IMR-90 (cell line): ENCODE measurements at regions not wholly inside any gene's neighbourhood (a gene's known extent, or its start where the extent isn't known, plus 50 kb on each side); places are given as distances from the start of the nearest gene placed in this dataset.

Experiments
- ATAC-seq: fragments of 200-7000 bp; cut with Tn5 transposase; 2 replicates; pipeline ENCODE4 v1.9.1; 2020; ENCODE audit warnings: low read depth, mild to moderate bottlenecking, moderate library complexity
- BruUV-seq: library from RNA; stranded (reverse); fragments of 400-500 nt; replicated peaks from 2 replicates; lab custom pipeline; 2021; lab: Mats Ljungman, UMichigan
- CTCF ChIA-PET: fragments of 300-600 bp; formaldehyde crosslinking; extraction: SDS; loops from one replicate; lab custom pipeline; 2021; ENCODE audit warnings: antibody characterized with exemption; lab: Yijun Ruan, JAX
- POLR2A ChIA-PET: fragments of 300-600 bp; sonication (Branson Sonifier 250); formaldehyde crosslinking; loops from one replicate; lab custom pipeline; 2022; ENCODE audit warnings: antibody characterized with exemption; ENCODE audit not compliant: unreplicated experiment; lab: Charles Lee
- DNase-seq: peaks from one replicate; pipeline ENCODE4 v3.0.0; 2013
- H2AFZ ChIP-seq: replicated peaks from 2 replicates; pipeline ENCODE3; 2013; ENCODE audit warnings: low read length, mild to moderate bottlenecking; ENCODE audit not compliant: poor library complexity
- H2AK5ac ChIP-seq: 2 replicates; pipeline ENCODE4 v1.6.1; 2013; ENCODE audit warnings: low read depth, low read length, inconsistent platforms
- H2AK9ac ChIP-seq: replicated peaks from 2 replicates; pipeline ENCODE3; 2013; ENCODE audit warnings: mild to moderate bottlenecking, low read depth, low read length, moderate library complexity; ENCODE audit not compliant: poor library complexity
- H2BK120ac ChIP-seq: 2 replicates; pipeline ENCODE4 v1.6.1; 2013; ENCODE audit warnings: low read depth, low read length, inconsistent platforms
- H2BK15ac ChIP-seq: 3 replicates; pipeline ENCODE4 v1.6.1; 2013; ENCODE audit warnings: low read depth, low read length, inconsistent platforms
- H2BK20ac ChIP-seq: 2 replicates; pipeline ENCODE4 v1.6.1; 2013; ENCODE audit warnings: low read depth, mild to moderate bottlenecking, inconsistent platforms, low read length, moderate library complexity
- H2BK5ac ChIP-seq: 2 replicates; pipeline ENCODE4 v1.6.1; 2013; ENCODE audit warnings: mild to moderate bottlenecking, low read depth, low read length, inconsistent platforms; ENCODE audit not compliant: poor library complexity, severe bottlenecking
- H3K14ac ChIP-seq: replicated peaks from 2 replicates; pipeline ENCODE4 v1.6.1; 2013; ENCODE audit warnings: low read depth, low read length, inconsistent platforms
- H3K18ac ChIP-seq: 2 replicates; pipeline ENCODE4 v1.6.1; 2013; ENCODE audit warnings: low read depth, low read length, control low read depth
- H3K23ac ChIP-seq: 2 replicates; pipeline ENCODE4 v1.6.1; 2013; ENCODE audit warnings: low read depth, low read length, inconsistent platforms
- H3K27ac ChIP-seq: 2 replicates; pipeline ENCODE4 v1.5.1; 2013; ENCODE audit warnings: mild to moderate bottlenecking, control low read depth, low read length; ENCODE audit not compliant: insufficient read depth
- H3K27me3 ChIP-seq: 2 replicates; pipeline ENCODE4 v1.6.1; 2013; ENCODE audit warnings: low read length; ENCODE audit not compliant: control insufficient read depth, insufficient read depth
- H3K36me3 ChIP-seq: 2 replicates; pipeline ENCODE4 v1.6.1; 2013; ENCODE audit warnings: low read length, mixed read lengths; ENCODE audit not compliant: control insufficient read depth, insufficient read depth
- H3K4ac ChIP-seq: 2 replicates; pipeline ENCODE4 v1.6.1; 2013; ENCODE audit warnings: low read depth, low read length, inconsistent platforms
- H3K4me1 ChIP-seq: 2 replicates; pipeline ENCODE4 v1.6.1; 2013; ENCODE audit warnings: low read length, mixed read lengths; ENCODE audit not compliant: control insufficient read depth, insufficient read depth
- H3K4me2 ChIP-seq: 2 replicates; pipeline ENCODE4 v1.6.1; 2013; ENCODE audit warnings: low read depth, mild to moderate bottlenecking, control low read depth, low read length, moderate library complexity
- H3K4me3 ChIP-seq: 2 replicates; pipeline ENCODE4 v1.5.1; 2013; ENCODE audit warnings: low read depth, mild to moderate bottlenecking, control low read depth, low read length, moderate library complexity; ENCODE audit not compliant: insufficient read depth
- H3K56ac ChIP-seq: 2 replicates; pipeline ENCODE4 v1.6.1; 2013; ENCODE audit warnings: low read length, inconsistent platforms; ENCODE audit not compliant: insufficient read depth; ENCODE audit errors: extremely low read depth
- H3K79me1 ChIP-seq, 2 experiments: 2 replicates each; pipeline ENCODE4 v1.6.1; 2013; ENCODE audit warnings: low read length in 2 of 2, inconsistent platforms in 1 of 2, low read depth in 1 of 2
- H3K9ac ChIP-seq: 2 replicates; pipeline ENCODE4 v1.6.1; 2013; ENCODE audit warnings: low read depth, low read length, control low read depth
- H3K9me1 ChIP-seq: 2 replicates; pipeline ENCODE4 v1.6.1; 2013; ENCODE audit warnings: low read length, inconsistent platforms; ENCODE audit not compliant: insufficient read depth
- H3K9me3 ChIP-seq: 2 replicates; pipeline ENCODE4 v1.6.1; 2013; ENCODE audit warnings: low read length; ENCODE audit not compliant: control insufficient read depth, insufficient read depth
- H4K20me1 ChIP-seq: 2 replicates; pipeline ENCODE4 v1.6.1; 2013; ENCODE audit warnings: low read length, inconsistent platforms; ENCODE audit not compliant: insufficient read depth
- H4K5ac ChIP-seq: 2 replicates; pipeline ENCODE4 v1.6.1; 2013; ENCODE audit warnings: mild to moderate bottlenecking, low read depth, low read length, control low read depth
- H4K8ac ChIP-seq, 2 experiments: 2 replicates each; pipeline ENCODE4 v1.6.1; 2013; ENCODE audit warnings: low read depth in 2 of 2, low read length in 2 of 2, control low read depth in 1 of 2, inconsistent platforms in 1 of 2
- H4K91ac ChIP-seq: 2 replicates; pipeline ENCODE4 v1.6.1; 2013; ENCODE audit warnings: low read depth, low read length, inconsistent platforms; ENCODE audit not compliant: insufficient read depth
- BHLHE40 ChIP-seq: fragments of 150-350 bp; IDR thresholded peaks from 2 replicates; pipeline ENCODE4 v1.6.1; 2016; ENCODE audit warnings: mild to moderate bottlenecking, low read depth, low read length
- CEBPB ChIP-seq: IDR thresholded peaks from 2 replicates; pipeline ENCODE4 v1.6.1; 2012; ENCODE audit warnings: low read depth, low read length, improper control_type of control experiment
- CHD1 ChIP-seq: IDR thresholded peaks from 2 replicates; pipeline ENCODE4 v1.6.1; 2012; ENCODE audit warnings: low read depth, low read length, improper control_type of control experiment
- MAFK ChIP-seq: IDR thresholded peaks from 2 replicates; pipeline ENCODE4 v1.6.1; 2012; ENCODE audit warnings: low read depth, low read length, improper control_type of control experiment
- MAZ ChIP-seq: IDR thresholded peaks from 2 replicates; pipeline ENCODE4 v1.6.1; 2012; ENCODE audit warnings: low read depth, mild to moderate bottlenecking, low read length, improper control_type of control experiment, moderate library complexity, borderline replicate concordance
- NFE2L2 ChIP-seq: fragments of 150-350 bp; IDR thresholded peaks from 2 replicates; pipeline ENCODE4 v1.6.1; 2016; ENCODE audit warnings: low read depth, mild to moderate bottlenecking, low read length
- RAD21 ChIP-seq: IDR thresholded peaks from 2 replicates; pipeline ENCODE4 v1.6.1; 2012; ENCODE audit warnings: low read length, improper control_type of control experiment
- RCOR1 ChIP-seq: IDR thresholded peaks from 2 replicates; pipeline ENCODE4 v1.6.1; 2012; ENCODE audit warnings: mild to moderate bottlenecking, low read length, improper control_type of control experiment; ENCODE audit not compliant: insufficient replicate concordance
- SMC3 ChIP-seq: fragments of 150-350 bp; IDR thresholded peaks from 2 replicates; pipeline ENCODE4 v1.6.1; 2016; ENCODE audit warnings: low read depth, mild to moderate bottlenecking, antibody characterized with exemption, low read length, moderate library complexity
- WGBS, 2 experiments: methylation state at CpG; one replicate each; pipeline versions ENCODE4 v1.1.5 to v1.1.7; 2013; ENCODE audit warnings: missing lambda C conversion rate in 2 of 2; ENCODE audit not compliant: insufficient read length in 1 of 2; ENCODE audit errors: extremely low coverage in 2 of 2; 5-methylcytosine and 5-hydroxymethylcytosine counted together
- dilution Hi-C: fragments of 300-500 bp; cut with HindIII; formaldehyde crosslinking; loops from one replicate; pipeline ENCODE4 v1.14.3; 2018; ENCODE audit warnings: low sequenced_read_pairs; ENCODE audit not compliant: unreplicated experiment
- in situ Hi-C: fragments of 300-500 bp; cut with MboI; formaldehyde crosslinking; loops from 3 replicates; pipeline ENCODE4 v1.14.3; 2019; ENCODE audit warnings: low sequenced_read_pairs, inconsistent platforms, mixed read lengths
- intact Hi-C: fragments of 100-400 bp; cut with micrococcal nuclease; formaldehyde crosslinking; loops from 2 replicates; pipeline ENCODE4 v1.10.0; 2022
- TF ChIP-seq, protein P1 (sequence below): conservative IDR thresholded peaks from 2 replicates; pipeline ENCODE4 v1.5.1; 2012; ENCODE audit warnings: mild to moderate bottlenecking, low read depth, low read length, improper control_type of control experiment
- TF ChIP-seq, protein P2 (sequence below): fragments of 150-350 bp; IDR thresholded peaks from 2 replicates; pipeline ENCODE4 v1.6.1; 2016; ENCODE audit warnings: low read depth, mild to moderate bottlenecking, low read length, moderate library complexity, borderline replicate concordance

DNA sequence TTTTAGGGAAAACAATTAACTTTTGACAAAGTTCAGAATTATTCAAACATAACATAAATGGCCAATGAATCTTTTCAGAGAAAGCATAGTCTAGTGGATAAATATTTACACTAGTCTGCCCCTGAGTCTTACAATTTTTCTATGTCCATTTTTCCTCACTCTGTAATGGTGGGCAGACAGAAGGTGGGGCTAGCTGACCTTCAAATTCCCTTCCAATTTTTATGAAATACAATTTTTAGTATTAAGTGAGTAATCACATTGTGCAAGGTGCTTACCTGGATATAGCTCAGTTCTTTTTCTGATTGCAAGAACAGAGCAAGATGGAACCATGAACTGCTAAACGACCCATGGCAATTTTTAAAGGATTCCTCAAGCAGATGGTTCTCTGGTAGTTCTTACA, 441.7 kb upstream of the NR2F2 start:
- no peak for DNase-seq
- Histone ChIP-seq H4K5ac (no peak overlapping the region), H2AFZ (no peak overlapping the region), H3K79me1 (no peaks in the 10 kb centered on the region), H4K8ac (no peak overlapping the region), H2BK120ac (no peak overlapping the region), H3K4ac (no peak overlapping the region), H4K20me1 (no peaks in the 10 kb centered on the region), H3K36me3 (no peaks in the 10 kb centered on the region), H3K4me3 (no peak overlapping the region), H3K27ac (no peak overlapping the region), H2AK5ac (no peak overlapping the region), H3K9ac (no peak overlapping the region), H3K27me3 (no peaks in the 10 kb centered on the region), H3K18ac (no peak overlapping the region), H2BK5ac (no peak overlapping the region), H3K4me1 (peaks cover 6% of the 10 kb centered on the region), H3K56ac (no peak overlapping the region), H2BK15ac (no peak overlapping the region), H3K14ac (no peak overlapping the region), H3K23ac (no peak overlapping the region), H3K9me3 (no peaks in the 10 kb centered on the region), H2AK9ac (no peak overlapping the region), H2BK20ac (no peak overlapping the region), H3K9me1 (no peaks in the 10 kb centered on the region; the same call in 1 of the 2 replicates), H3K4me2 (no peak overlapping the region), H4K91ac (no peak overlapping the region)
- POLR2A ChIA-PET, result no interaction called here
- in situ Hi-C loops, result no loop called here
- BruUV-seq, result no TSS peak
- CTCF ChIA-PET, result no interaction called here
- intact Hi-C loops, result loop anchor here (5.0 kb wide), 1 partner anchor 449 kb away; no protein-coding TSS in a partner anchor
- dilution Hi-C loops, result no loop called here
- TF ChIP-seq NFE2L2 (no peak), RCOR1 (no peak), MAFK (no peak), SMC3 (no peak), RAD21 (no peak), CHD1 (no peak), MAZ (no peak), CEBPB (no peak), BHLHE40 (no peak)
- TF ChIP-seq, protein P1, sequence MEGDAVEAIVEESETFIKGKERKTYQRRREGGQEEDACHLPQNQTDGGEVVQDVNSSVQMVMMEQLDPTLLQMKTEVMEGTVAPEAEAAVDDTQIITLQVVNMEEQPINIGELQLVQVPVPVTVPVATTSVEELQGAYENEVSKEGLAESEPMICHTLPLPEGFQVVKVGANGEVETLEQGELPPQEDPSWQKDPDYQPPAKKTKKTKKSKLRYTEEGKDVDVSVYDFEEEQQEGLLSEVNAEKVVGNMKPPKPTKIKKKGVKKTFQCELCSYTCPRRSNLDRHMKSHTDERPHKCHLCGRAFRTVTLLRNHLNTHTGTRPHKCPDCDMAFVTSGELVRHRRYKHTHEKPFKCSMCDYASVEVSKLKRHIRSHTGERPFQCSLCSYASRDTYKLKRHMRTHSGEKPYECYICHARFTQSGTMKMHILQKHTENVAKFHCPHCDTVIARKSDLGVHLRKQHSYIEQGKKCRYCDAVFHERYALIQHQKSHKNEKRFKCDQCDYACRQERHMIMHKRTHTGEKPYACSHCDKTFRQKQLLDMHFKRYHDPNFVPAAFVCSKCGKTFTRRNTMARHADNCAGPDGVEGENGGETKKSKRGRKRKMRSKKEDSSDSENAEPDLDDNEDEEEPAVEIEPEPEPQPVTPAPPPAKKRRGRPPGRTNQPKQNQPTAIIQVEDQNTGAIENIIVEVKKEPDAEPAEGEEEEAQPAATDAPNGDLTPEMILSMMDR, result no peak
- TF ChIP-seq, protein P2, sequence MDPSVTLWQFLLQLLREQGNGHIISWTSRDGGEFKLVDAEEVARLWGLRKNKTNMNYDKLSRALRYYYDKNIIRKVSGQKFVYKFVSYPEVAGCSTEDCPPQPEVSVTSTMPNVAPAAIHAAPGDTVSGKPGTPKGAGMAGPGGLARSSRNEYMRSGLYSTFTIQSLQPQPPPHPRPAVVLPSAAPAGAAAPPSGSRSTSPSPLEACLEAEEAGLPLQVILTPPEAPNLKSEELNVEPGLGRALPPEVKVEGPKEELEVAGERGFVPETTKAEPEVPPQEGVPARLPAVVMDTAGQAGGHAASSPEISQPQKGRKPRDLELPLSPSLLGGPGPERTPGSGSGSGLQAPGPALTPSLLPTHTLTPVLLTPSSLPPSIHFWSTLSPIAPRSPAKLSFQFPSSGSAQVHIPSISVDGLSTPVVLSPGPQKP, result no peak
- no peak for ATAC-seq
- WGBS, 2 experiments, result no CpG with 5 or more reads among the region's 1 CpG
